ENCODE measurements at regions not wholly inside any gene's neighbourhood (a gene's known extent, or its start where the extent isn't known, plus 50 kb on each side); places are given as distances from the start of the nearest gene placed in this dataset.
"Not testable (repeated sequence)": the region's sequence is repeated elsewhere in the genome, so short reads cannot be mapped to it uniquely, and the experiment has no call there.

GRCh38 chr3:125835562-125835961 lies 133.4 kb upstream of the ROPN1B start:
- TF ChIP-seq, protein P1, sequence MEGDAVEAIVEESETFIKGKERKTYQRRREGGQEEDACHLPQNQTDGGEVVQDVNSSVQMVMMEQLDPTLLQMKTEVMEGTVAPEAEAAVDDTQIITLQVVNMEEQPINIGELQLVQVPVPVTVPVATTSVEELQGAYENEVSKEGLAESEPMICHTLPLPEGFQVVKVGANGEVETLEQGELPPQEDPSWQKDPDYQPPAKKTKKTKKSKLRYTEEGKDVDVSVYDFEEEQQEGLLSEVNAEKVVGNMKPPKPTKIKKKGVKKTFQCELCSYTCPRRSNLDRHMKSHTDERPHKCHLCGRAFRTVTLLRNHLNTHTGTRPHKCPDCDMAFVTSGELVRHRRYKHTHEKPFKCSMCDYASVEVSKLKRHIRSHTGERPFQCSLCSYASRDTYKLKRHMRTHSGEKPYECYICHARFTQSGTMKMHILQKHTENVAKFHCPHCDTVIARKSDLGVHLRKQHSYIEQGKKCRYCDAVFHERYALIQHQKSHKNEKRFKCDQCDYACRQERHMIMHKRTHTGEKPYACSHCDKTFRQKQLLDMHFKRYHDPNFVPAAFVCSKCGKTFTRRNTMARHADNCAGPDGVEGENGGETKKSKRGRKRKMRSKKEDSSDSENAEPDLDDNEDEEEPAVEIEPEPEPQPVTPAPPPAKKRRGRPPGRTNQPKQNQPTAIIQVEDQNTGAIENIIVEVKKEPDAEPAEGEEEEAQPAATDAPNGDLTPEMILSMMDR (conservative IDR thresholded peaks at IDR 0.05; ENCODE audit: low read depth, low read length) = not testable (repeated sequence)
- TF ChIP-seq EZH2 (IDR thresholded peaks at IDR 0.05; ENCODE audit: low read length, unreplicated experiment) = not testable (repeated sequence)
